Fibroblast of the aortic adventitia (primary cell): ENCODE measurements at regions not wholly inside any gene's neighbourhood (a gene's known extent, or its start where the extent isn't known, plus 50 kb on each side); places are given as distances from the start of the nearest gene placed in this dataset.

Source experiments
- DNase-seq: peaks from one replicate; pipeline ENCODE4 v3.0.0-alpha.2; 2010; ENCODE audit warnings: low read depth
- H3K4me3 ChIP-seq: 2 replicates; pipeline ENCODE4 v1.5.1; 2011; ENCODE audit warnings: low read depth, mild to moderate bottlenecking, control low read depth, low read length, moderate library complexity
- TF ChIP-seq, protein P1 (sequence below): IDR thresholded peaks from 2 replicates; pipeline ENCODE4 v1.5.1; 2011; ENCODE audit warnings: mild to moderate bottlenecking, low read length, control low read depth, inconsistent platforms; ENCODE audit not compliant: insufficient read depth

DNA sequence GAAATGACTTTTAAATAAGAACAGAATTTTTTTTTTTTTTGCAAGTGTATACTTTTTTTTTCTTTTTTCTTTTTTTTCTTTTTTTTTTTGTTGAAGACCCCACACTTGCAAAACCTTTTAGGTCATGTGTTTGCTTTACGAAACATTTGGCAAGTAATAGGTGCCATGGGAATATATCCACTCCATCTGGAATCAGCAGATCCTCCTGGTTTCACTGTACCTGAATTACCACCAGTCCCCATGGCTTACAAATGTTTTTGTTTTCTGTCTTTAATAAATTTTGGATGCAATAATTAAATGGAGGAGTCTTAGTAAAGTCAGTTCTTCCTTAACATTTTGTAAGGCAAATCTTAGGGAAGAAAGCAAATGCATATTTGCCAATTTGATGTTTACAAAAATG lies 559.7 kb upstream of the ZEB2 start:
- H3K4me3 ChIP-seq, result no peak overlapping the region
- TF ChIP-seq, protein P1, sequence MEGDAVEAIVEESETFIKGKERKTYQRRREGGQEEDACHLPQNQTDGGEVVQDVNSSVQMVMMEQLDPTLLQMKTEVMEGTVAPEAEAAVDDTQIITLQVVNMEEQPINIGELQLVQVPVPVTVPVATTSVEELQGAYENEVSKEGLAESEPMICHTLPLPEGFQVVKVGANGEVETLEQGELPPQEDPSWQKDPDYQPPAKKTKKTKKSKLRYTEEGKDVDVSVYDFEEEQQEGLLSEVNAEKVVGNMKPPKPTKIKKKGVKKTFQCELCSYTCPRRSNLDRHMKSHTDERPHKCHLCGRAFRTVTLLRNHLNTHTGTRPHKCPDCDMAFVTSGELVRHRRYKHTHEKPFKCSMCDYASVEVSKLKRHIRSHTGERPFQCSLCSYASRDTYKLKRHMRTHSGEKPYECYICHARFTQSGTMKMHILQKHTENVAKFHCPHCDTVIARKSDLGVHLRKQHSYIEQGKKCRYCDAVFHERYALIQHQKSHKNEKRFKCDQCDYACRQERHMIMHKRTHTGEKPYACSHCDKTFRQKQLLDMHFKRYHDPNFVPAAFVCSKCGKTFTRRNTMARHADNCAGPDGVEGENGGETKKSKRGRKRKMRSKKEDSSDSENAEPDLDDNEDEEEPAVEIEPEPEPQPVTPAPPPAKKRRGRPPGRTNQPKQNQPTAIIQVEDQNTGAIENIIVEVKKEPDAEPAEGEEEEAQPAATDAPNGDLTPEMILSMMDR, result no peak
- DNase-seq, result no peak

DNA sequence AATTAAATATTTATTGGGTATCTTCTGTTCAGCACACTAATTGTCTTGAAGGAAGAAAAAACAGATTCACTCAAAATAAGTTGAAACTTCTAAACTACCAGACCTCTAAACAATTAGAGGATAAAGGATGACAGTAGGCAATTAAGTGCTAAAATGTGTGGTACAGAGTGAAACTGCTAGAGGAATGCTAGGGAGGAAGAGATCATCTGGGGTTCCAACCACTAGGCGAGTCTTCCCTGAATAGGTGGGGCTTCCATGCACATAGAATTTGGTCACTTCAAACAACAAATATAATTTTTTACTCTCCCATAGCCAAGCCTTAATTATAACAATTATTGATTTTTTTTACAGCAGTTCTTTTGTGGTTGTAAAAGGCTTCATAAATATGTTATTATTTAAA lies 559.0 kb upstream of the ZEB2 start:
- H3K4me3 ChIP-seq, result no peak overlapping the region
- TF ChIP-seq, protein P1, result no peak
- no peak for DNase-seq

DNA sequence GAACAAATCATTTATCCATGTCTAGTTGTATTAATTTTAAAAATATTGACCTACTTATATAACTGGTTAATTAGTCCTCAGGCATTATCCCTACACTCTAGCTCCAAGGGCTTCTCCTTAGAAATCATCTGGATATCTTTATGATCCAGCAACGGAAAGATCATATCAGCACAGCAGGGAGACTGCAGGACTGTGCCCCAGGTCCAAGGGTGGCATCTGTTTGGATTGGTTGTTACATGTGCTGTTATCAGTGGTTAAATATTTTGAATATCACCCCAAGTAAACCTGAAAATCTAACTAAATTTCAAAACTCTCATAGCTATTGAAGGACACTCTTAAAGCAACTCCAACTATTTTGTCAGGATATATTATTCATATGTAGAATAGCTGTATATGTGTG lies 556.2 kb upstream of the ZEB2 start:
- DNase-seq, result no peak
- TF ChIP-seq, protein P1, result no peak
- no peak overlapping the region for H3K4me3 ChIP-seq

DNA sequence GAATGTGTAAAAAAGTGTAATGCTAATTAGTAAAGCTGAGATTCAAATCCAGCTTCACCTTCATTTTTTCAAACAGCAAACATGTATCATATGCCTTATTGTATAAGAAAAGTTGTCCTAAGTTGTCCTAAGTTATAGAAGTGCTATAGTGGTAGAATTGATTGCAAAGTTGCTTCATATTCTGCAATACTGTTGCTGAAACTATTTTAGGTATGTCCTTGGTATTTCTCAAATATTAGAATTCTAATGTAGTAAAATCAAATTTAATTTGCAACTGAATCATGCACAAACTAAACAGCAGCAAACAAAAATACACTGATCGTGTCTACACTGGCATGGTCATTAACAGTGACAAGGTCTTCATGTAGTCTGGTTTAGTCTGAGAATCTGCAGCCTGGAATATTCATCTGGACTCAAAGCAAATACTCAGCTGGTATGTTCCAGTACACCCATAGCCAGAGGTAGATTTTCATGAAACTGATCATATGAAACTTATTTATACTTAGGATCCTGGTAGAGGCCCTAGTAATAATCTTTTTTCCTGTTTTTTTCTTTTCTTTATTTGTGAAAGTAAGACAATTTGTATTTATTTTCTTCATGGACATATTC lies 555.6 kb upstream of the ZEB2 start:
- no peak overlapping the region for H3K4me3 ChIP-seq
- TF ChIP-seq, protein P1, result no peak
- no peak for DNase-seq

DNA sequence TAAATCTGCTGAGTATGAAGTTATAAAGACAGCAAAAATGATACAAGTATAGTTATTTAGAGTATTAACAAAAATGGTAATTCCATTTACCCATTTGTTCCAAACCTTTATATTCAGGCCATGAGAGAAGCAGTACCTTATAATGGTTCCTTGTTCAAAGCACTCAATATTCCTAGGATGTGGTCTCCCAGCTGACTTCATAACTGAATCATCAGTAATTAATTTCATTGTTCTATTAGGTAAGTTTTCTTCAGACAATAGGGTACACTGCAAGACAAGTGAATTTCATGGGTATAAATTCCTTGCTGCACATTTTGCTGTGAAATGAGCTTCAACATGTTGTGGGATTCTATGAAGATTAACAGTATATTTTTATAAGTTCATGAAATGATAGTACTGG lies 550.8 kb upstream of the ZEB2 start:
- TF ChIP-seq, protein P1, result no peak
- no peak overlapping the region for H3K4me3 ChIP-seq
- no peak for DNase-seq

DNA sequence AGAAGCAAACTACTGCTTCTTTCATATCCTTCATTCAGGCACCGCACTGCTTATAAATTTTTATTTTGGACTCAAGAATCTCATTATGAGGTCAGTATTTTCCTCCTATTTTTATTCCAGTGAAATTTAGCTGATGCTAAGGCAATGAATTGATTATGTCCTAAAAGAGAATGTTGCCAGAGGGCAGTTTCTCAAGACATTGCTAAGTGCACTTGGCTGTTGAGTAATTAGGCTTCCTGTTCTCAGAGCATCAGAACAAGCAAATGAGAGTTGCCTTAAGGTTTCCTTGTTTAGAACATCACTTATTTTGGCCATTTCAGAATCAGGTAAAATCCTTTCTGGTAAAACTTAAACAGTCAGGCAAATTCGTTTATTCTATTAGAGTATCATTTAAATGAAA lies 548.6 kb upstream of the ZEB2 start:
- no peak for DNase-seq

More for the DNA sequence above, 548.6 kb upstream of the ZEB2 start:
- no peak overlapping the region for H3K4me3 ChIP-seq
- TF ChIP-seq, protein P1, result no peak
